BE2C (cell line): ENCODE measurements at regions not wholly inside any gene's neighbourhood (a gene's known extent, or its start where the extent isn't known, plus 50 kb on each side); places are given as distances from the start of the nearest gene placed in this dataset.
"Not testable (repeated sequence)": the region's sequence is repeated elsewhere in the genome, so short reads cannot be mapped to it uniquely, and the experiment has no call there.

Source experiments
- DNase-seq: peaks from one replicate; pipeline ENCODE4 v3.0.0-alpha.2; 2020
- H3K27me3 ChIP-seq: fragments of 250-450 bp; sonication (Bioruptor Pico); 2 replicates; pipeline ENCODE4 v1.5.1; 2020; ENCODE audit warnings: mild to moderate bottlenecking
- H3K36me3 ChIP-seq: fragments of 250-450 bp; sonication (Bioruptor Pico); 2 replicates; pipeline ENCODE4 v1.5.1; 2020; ENCODE audit warnings: mild to moderate bottlenecking
- H3K4me1 ChIP-seq: fragments of 250-450 bp; sonication (Bioruptor Pico); 2 replicates; pipeline ENCODE4 v1.5.1; 2020
- H3K4me3 ChIP-seq: 2 replicates; pipeline ENCODE4 v1.5.1; 2011; ENCODE audit warnings: low read depth, low read length
- H3K9me3 ChIP-seq: fragments of 250-450 bp; sonication (Bioruptor Pico); 2 replicates; pipeline ENCODE4 v1.5.1; 2020
- TF ChIP-seq, protein P1 (sequence below): IDR thresholded peaks from 2 replicates; pipeline ENCODE4 v1.5.1; 2012; ENCODE audit warnings: mild to moderate bottlenecking, low read depth, low read length

- not testable (repeated sequence) for H3K4me1 ChIP-seq, H3K9me3 ChIP-seq, H3K27me3 ChIP-seq, H3K36me3 ChIP-seq, DNase-seq, H3K4me3 ChIP-seq
These were observed 83.0 kb downstream of the POTEC start for GRCh38 chr18:14460364-14460763.

DNA sequence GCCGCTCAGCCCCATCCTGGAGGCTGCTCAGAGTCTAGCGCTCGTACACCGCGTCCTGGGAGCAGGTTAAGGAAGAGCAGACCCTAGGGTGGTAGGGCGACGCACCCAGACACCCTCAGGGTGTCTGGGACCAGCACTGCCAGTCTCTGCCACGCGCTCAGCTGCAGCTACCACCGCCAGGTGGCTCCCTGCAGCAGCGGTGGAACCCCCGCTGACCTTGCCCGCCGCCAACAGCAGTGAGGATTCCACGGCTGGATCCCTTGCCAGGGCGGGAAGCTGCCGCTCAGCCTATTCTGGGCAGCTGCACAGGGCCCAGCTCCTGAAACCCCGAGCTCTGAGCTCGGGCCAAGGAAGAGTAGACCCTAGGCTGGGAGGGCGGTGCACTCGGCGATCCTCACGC lies 83.6 kb downstream of the POTEC start:
- not testable (repeated sequence) for H3K27me3 ChIP-seq, DNase-seq

GRCh38 chr18:14458009-14458945 lies 85.1 kb downstream of the POTEC start:
- H3K27me3 ChIP-seq, H3K4me1 ChIP-seq, H3K4me3 ChIP-seq, H3K9me3 ChIP-seq, H3K36me3 ChIP-seq: not testable (repeated sequence)
- DNase-seq: peak; percentile 50
- TF ChIP-seq, protein P1, sequence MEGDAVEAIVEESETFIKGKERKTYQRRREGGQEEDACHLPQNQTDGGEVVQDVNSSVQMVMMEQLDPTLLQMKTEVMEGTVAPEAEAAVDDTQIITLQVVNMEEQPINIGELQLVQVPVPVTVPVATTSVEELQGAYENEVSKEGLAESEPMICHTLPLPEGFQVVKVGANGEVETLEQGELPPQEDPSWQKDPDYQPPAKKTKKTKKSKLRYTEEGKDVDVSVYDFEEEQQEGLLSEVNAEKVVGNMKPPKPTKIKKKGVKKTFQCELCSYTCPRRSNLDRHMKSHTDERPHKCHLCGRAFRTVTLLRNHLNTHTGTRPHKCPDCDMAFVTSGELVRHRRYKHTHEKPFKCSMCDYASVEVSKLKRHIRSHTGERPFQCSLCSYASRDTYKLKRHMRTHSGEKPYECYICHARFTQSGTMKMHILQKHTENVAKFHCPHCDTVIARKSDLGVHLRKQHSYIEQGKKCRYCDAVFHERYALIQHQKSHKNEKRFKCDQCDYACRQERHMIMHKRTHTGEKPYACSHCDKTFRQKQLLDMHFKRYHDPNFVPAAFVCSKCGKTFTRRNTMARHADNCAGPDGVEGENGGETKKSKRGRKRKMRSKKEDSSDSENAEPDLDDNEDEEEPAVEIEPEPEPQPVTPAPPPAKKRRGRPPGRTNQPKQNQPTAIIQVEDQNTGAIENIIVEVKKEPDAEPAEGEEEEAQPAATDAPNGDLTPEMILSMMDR: 0 out of 2 replicates have a peak, but pooled peaks have one; percentile 13

More for the DNA sequence above, 83.6 kb downstream of the POTEC start:
- H3K36me3 ChIP-seq, H3K4me1 ChIP-seq, H3K4me3 ChIP-seq, H3K9me3 ChIP-seq: not testable (repeated sequence)

DNA sequence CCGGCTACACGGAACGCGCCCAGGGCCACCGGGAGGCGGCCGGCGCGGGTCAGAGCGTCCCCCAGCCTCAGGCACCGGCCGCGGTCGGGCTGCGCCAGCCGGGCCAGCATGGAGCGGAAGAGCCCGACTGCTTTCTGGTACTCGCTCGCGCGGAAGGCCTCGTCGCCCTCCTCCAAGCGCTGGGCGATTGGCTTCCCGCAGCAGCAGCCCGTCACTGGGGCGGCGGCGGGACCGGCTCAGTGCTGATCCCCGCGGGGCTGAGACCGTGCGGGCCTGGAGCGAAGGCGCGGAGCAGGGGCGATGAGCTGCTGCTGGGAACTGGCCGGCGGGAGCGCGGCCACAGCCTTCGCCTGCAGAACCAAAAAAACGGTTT lies 92.8 kb downstream of the POTEC start:
- H3K36me3 ChIP-seq, DNase-seq: not testable (repeated sequence)

GRCh38 chr18:14449995-14450636 lies 93.3 kb downstream of the POTEC start:
- H3K36me3 ChIP-seq, DNase-seq, H3K4me3 ChIP-seq, H3K9me3 ChIP-seq, H3K4me1 ChIP-seq, H3K27me3 ChIP-seq: not testable (repeated sequence)

More for the DNA sequence above, 92.8 kb downstream of the POTEC start:
- not testable (repeated sequence) for H3K4me3 ChIP-seq, H3K9me3 ChIP-seq, H3K27me3 ChIP-seq, H3K4me1 ChIP-seq

DNA sequence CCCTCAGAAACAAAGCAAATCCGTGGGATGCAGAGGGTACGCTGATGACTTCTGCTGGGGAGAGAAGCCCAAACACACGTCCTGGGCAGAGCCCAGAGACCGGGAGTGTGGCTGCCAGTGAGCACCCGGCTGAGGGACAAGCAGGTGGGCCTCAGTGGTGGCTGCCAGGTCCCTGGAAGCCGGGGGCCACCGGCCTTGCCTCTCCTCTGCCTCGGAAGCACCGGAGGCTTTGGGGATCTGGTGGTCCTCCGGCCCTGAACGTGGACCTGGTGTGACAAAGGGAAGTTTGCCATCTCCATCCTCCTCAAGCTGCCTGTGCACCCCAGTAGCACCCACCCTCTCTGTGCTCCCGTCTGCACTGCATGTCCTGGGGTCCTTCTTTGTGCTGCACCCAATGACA lies 94.3 kb downstream of the POTEC start:
- DNase-seq, H3K4me1 ChIP-seq, H3K27me3 ChIP-seq, H3K36me3 ChIP-seq, H3K9me3 ChIP-seq, H3K4me3 ChIP-seq: not testable (repeated sequence)

DNA sequence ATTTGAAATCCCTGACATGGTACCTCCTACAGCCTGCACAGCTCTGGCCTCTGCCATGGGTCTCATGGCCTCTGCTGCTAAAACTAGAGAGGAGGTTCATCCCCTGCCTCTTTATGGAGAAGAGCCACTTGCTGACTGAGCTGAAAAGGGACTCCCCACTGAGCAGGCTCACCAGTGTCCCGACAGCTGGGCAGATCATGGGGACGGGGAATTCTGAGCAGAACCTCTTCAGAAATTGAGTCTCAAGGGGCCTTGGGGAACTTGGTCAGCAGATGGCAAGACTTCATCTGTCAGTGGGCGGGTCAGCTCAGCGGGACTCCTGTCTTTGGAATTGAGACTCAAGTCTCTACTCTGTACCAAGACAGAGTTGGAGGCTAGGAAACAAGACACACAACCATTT lies 95.7 kb downstream of the POTEC start:
- DNase-seq, H3K9me3 ChIP-seq, H3K27me3 ChIP-seq, H3K36me3 ChIP-seq, H3K4me3 ChIP-seq, H3K4me1 ChIP-seq: not testable (repeated sequence)

GRCh38 chr18:14435460-14435859 lies 107.9 kb downstream of the POTEC start:
- not testable (repeated sequence) for H3K27me3 ChIP-seq, H3K36me3 ChIP-seq, H3K4me3 ChIP-seq, H3K9me3 ChIP-seq, H3K4me1 ChIP-seq, DNase-seq

GRCh38 chr18:14432371-14432770 lies 111.0 kb downstream of the POTEC start:
- not testable (repeated sequence) for DNase-seq, H3K9me3 ChIP-seq, H3K4me1 ChIP-seq, H3K4me3 ChIP-seq, H3K27me3 ChIP-seq, H3K36me3 ChIP-seq

GRCh38 chr18:14431031-14431521 lies 112.3 kb downstream of the POTEC start:
- H3K4me3 ChIP-seq, H3K27me3 ChIP-seq, H3K4me1 ChIP-seq, H3K9me3 ChIP-seq, H3K36me3 ChIP-seq: not testable (repeated sequence)
- DNase-seq: peak; percentile 21

DNA sequence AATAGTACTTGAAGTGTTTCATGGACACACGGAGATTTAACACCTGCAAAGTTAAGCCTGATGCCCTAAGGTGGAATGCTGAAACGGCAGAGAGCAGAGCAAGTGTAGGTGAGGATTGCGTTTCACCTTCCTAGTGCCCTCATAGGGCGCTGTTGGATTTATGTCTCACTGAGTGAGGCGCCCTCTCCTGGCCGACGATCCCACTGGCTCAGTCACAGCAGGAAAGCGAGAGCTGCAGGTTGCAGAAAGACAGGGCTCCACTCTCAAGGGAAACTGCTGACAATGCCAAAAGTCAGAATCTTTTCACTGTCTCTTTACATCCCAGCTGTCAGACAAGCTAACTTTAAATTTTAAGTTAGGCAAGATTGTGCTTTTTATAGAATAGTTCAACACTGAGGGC lies 127.6 kb downstream of the POTEC start:
- not testable (repeated sequence) for H3K4me1 ChIP-seq, DNase-seq, H3K36me3 ChIP-seq, H3K9me3 ChIP-seq, H3K27me3 ChIP-seq, H3K4me3 ChIP-seq

- not testable (repeated sequence) for H3K9me3 ChIP-seq, H3K4me1 ChIP-seq, H3K27me3 ChIP-seq, DNase-seq, H3K4me3 ChIP-seq, H3K36me3 ChIP-seq
These were observed 128.0 kb downstream of the POTEC start for GRCh38 chr18:14415399-14415798.

GRCh38 chr18:14395533-14395932 lies 147.9 kb downstream of the POTEC start:
- not testable (repeated sequence) for DNase-seq, H3K36me3 ChIP-seq, H3K27me3 ChIP-seq, H3K4me1 ChIP-seq, H3K4me3 ChIP-seq, H3K9me3 ChIP-seq

GRCh38 chr18:14393563-14394103 lies 149.8 kb downstream of the POTEC start:
- H3K9me3 ChIP-seq, H3K27me3 ChIP-seq, DNase-seq, H3K36me3 ChIP-seq, H3K4me3 ChIP-seq, H3K4me1 ChIP-seq: not testable (repeated sequence)

- DNase-seq, H3K9me3 ChIP-seq, H3K36me3 ChIP-seq, H3K4me3 ChIP-seq, H3K4me1 ChIP-seq, H3K27me3 ChIP-seq: not testable (repeated sequence)
These were observed 150.8 kb downstream of the POTEC start for GRCh38 chr18:14392604-14393003.
